ENCODE measurements at regions not wholly inside any gene's neighbourhood (a gene's known extent, or its start where the extent isn't known, plus 50 kb on each side); places are given as distances from the start of the nearest gene placed in this dataset.

- no peak for DNase-seq
- no peaks in the 10 kb centered on the region for H3K4me1 ChIP-seq
- intact Hi-C loops (cut with DNase I): no loop called here
- H3K4me3 ChIP-seq: no peak overlapping the region
- no peaks in the 10 kb centered on the region for H3K27me3 ChIP-seq
- no peaks in the 10 kb centered on the region for H3K36me3 ChIP-seq
- no peak for TF ChIP-seq POLR2A (IDR thresholded peaks at IDR 0.05)
- no peak for TF ChIP-seq CTCF (IDR thresholded peaks at IDR 0.05)
- no peaks in the 10 kb centered on the region for H3K9me3 ChIP-seq
- no peak overlapping the region for H3K27ac ChIP-seq
- WGBS, 2 donors: 88 to 93% methylated on average over 1 of the region's 1 CpG
These were observed 303.0 kb upstream of the GRIA1 start for GRCh38 chr5:153187503-153187902.

GRCh38 chr5:153206361-153206760, 284.1 kb upstream of the GRIA1 start:
- Histone ChIP-seq H3K27ac (no peak overlapping the region), H3K4me3 (no peak overlapping the region), H3K9me3 (no peaks in the 10 kb centered on the region), H3K36me3 (no peaks in the 10 kb centered on the region), H3K4me1 (no peaks in the 10 kb centered on the region), H3K27me3 (no peaks in the 10 kb centered on the region)
- WGBS, 2 donors: 46 to 48% methylated on average over 3 of the region's 3 CpGs
- DNase-seq: no peak
- intact Hi-C loops (cut with DNase I): no loop called here
- TF ChIP-seq CTCF (IDR thresholded peaks at IDR 0.05): no peak
- no peak for TF ChIP-seq POLR2A (IDR thresholded peaks at IDR 0.05)

- H3K27ac ChIP-seq: no peak overlapping the region
- TF ChIP-seq POLR2A (IDR thresholded peaks at IDR 0.05): no peak
- TF ChIP-seq CTCF (IDR thresholded peaks at IDR 0.05): no peak
- intact Hi-C loops (cut with DNase I): no loop called here
- 63 to 78% methylated on average over 3 of the region's 3 CpGs for WGBS, 2 donors
- no peaks in the 10 kb centered on the region for H3K4me1 ChIP-seq
- no peaks in the 10 kb centered on the region for H3K9me3 ChIP-seq
- DNase-seq: no peak
- no peaks in the 10 kb centered on the region for H3K27me3 ChIP-seq
- H3K4me3 ChIP-seq: no peak overlapping the region
- H3K36me3 ChIP-seq: no peaks in the 10 kb centered on the region
These were observed 281.5 kb upstream of the GRIA1 start for GRCh38 chr5:153209016-153209415.

GRCh38 chr5:153209687-153210086, 280.8 kb upstream of the GRIA1 start:
- no peak for DNase-seq
- no peak overlapping the region for H3K4me3 ChIP-seq
- H3K9me3 ChIP-seq: no peaks in the 10 kb centered on the region
- intact Hi-C loops (cut with DNase I): no loop called here
- TF ChIP-seq CTCF (IDR thresholded peaks at IDR 0.05) (no peak), POLR2A (IDR thresholded peaks at IDR 0.05) (no peak)
- H3K36me3 ChIP-seq: no peaks in the 10 kb centered on the region
- whole genome bisulfite sequencing, 2 donors: 73 to 82% methylated on average over 2 of the region's 2 CpGs
- H3K4me1 ChIP-seq: no peaks in the 10 kb centered on the region
- H3K27me3 ChIP-seq: no peaks in the 10 kb centered on the region
- H3K27ac ChIP-seq: no peak overlapping the region

- Histone ChIP-seq H3K27me3 (no peaks in the 10 kb centered on the region), H3K36me3 (no peaks in the 10 kb centered on the region), H3K4me3 (no peak overlapping the region), H3K4me1 (no peaks in the 10 kb centered on the region), H3K9me3 (no peaks in the 10 kb centered on the region), H3K27ac (no peak overlapping the region)
- intact Hi-C loops (cut with DNase I): no loop called here
- DNase-seq: no peak
- WGBS, 2 donors: 16 to 34% methylated on average over 3 to 4 of the region's 4 CpGs
- no peak for TF ChIP-seq CTCF (IDR thresholded peaks at IDR 0.05)
- no peak for TF ChIP-seq POLR2A (IDR thresholded peaks at IDR 0.05)
These were observed 279.4 kb upstream of the GRIA1 start for GRCh38 chr5:153211076-153211475.
